HL-60 (cell line): ENCODE measurements at regions not wholly inside any gene's neighbourhood (a gene's known extent, or its start where the extent isn't known, plus 50 kb on each side); places are given as distances from the start of the nearest gene placed in this dataset.

ENCODE experiments used
- CTCF ChIP-seq: IDR thresholded peaks from one replicate; pipeline ENCODE4 v1.5.1; 2011; ENCODE audit warnings: low read length, control low read depth, inconsistent platforms; ENCODE audit not compliant: insufficient read depth
- GABPA ChIP-seq: IDR thresholded peaks from 2 replicates; pipeline ENCODE4 v1.6.1; 2012; ENCODE audit warnings: low read depth
- POLR2AphosphoS5 ChIP-seq: IDR thresholded peaks from 2 replicates; pipeline ENCODE4 v1.6.1; 2012; ENCODE audit warnings: low read depth
- REST ChIP-seq: IDR thresholded peaks from 2 replicates; pipeline ENCODE4 v1.6.1; 2012; ENCODE audit warnings: low read depth; ENCODE audit not compliant: insufficient replicate concordance

- TF ChIP-seq POLR2AphosphoS5 (no peak), CTCF (no peak), GABPA (no peak), REST (no peak)
These were observed 394.0 kb downstream of the NPHP4 start for GRCh38 chr1:5597991-5598823.
